GM23338 (cell line): ENCODE measurements at regions not wholly inside any gene's neighbourhood (a gene's known extent, or its start where the extent isn't known, plus 50 kb on each side); places are given as distances from the start of the nearest gene placed in this dataset.

Experiments
- ATAC-seq: fragments of 200-7000 bp; cut with Tn5 transposase; 3 replicates; pipeline ENCODE4 v1.9.1; 2020
- DNase-seq: peaks from one replicate; pipeline ENCODE4 v3.0.0-alpha.2; 2015; ENCODE audit warnings: low spot score
- H2AFZ ChIP-seq: fragments of 200-600 bp; sonication (generic); 2 replicates; pipeline ENCODE4 v1.8.0; 2016; ENCODE audit warnings: antibody characterized with exemption, mild to moderate bottlenecking, moderate library complexity
- H3F3A ChIP-seq: fragments of 200-600 bp; sonication (generic); replicated peaks from 2 replicates; pipeline ENCODE4 v1.8.0; 2017; ENCODE audit warnings: antibody characterized with exemption, mixed run types, low read depth
- H3K27ac ChIP-seq: fragments of 200-600 bp; sonication (generic); 2 replicates; pipeline ENCODE4 v1.6.1; 2016; ENCODE audit warnings: low read depth
- H3K27me3 ChIP-seq: fragments of 200-600 bp; sonication (generic); 2 replicates; pipeline ENCODE4 v1.8.0; 2016; ENCODE audit warnings: mild to moderate bottlenecking, mixed run types, moderate library complexity; ENCODE audit not compliant: insufficient read depth
- H3K36me3 ChIP-seq: fragments of 200-600 bp; sonication (generic); 2 replicates; pipeline ENCODE4 v1.8.0; 2016; ENCODE audit warnings: mild to moderate bottlenecking; ENCODE audit not compliant: insufficient read depth
- H3K4me1 ChIP-seq: fragments of 200-600 bp; sonication (generic); 2 replicates; pipeline ENCODE4 v1.8.0; 2016; ENCODE audit warnings: mild to moderate bottlenecking, moderate library complexity; ENCODE audit not compliant: insufficient read depth
- H3K4me2 ChIP-seq: fragments of 200-600 bp; sonication (generic); 2 replicates; pipeline ENCODE4 v1.7.1; 2017; ENCODE audit warnings: mixed run types
- H3K4me3 ChIP-seq: fragments of 200-600 bp; sonication (generic); 2 replicates; pipeline ENCODE4 v1.6.1; 2016; ENCODE audit warnings: mixed run types
- H3K79me2 ChIP-seq: fragments of 200-600 bp; sonication (generic); replicated peaks from 2 replicates; pipeline ENCODE4 v1.8.0; 2017; ENCODE audit warnings: mild to moderate bottlenecking; ENCODE audit not compliant: insufficient read depth
- H3K9me2 ChIP-seq: fragments of 200-600 bp; sonication (generic); 2 replicates; pipeline ENCODE4 v1.8.0; 2017; ENCODE audit not compliant: insufficient read depth
- H4K20me1 ChIP-seq: fragments of 200-600 bp; sonication (generic); replicated peaks from 2 replicates; pipeline ENCODE4 v1.8.0; 2017; ENCODE audit warnings: mild to moderate bottlenecking; ENCODE audit not compliant: insufficient read depth
- H3K27ac Mint-ChIP-seq: 2 replicates; pipeline ENCODE4 v1.8.0; 2020; ENCODE audit warnings: inconsistent platforms, mild to moderate bottlenecking, moderate library complexity, mixed read lengths
- H3K27me3 Mint-ChIP-seq: 3 replicates; pipeline ENCODE4 v1.8.0; 2022; ENCODE audit warnings: low read depth, mild to moderate bottlenecking, moderate library complexity, mixed read lengths, inconsistent platforms; ENCODE audit not compliant: insufficient read depth, poor library complexity
- H3K36me3 Mint-ChIP-seq: 3 replicates; pipeline ENCODE4 v1.8.0; 2021; ENCODE audit warnings: low read depth, mild to moderate bottlenecking, inconsistent platforms, moderate library complexity, mixed read lengths
- H3K4me1 Mint-ChIP-seq: 3 replicates; pipeline ENCODE4 v1.8.0; 2020; ENCODE audit warnings: mild to moderate bottlenecking, inconsistent platforms, mixed read lengths
- H3K4me3 Mint-ChIP-seq: 3 replicates; pipeline ENCODE4 v1.8.0; 2021; ENCODE audit warnings: moderate library complexity, mild to moderate bottlenecking, inconsistent platforms, mixed read lengths
- H3K9me3 Mint-ChIP-seq: 3 replicates; pipeline ENCODE4 v1.8.0; 2020; ENCODE audit warnings: moderate library complexity, mild to moderate bottlenecking, inconsistent platforms, mixed read lengths
- CREB1 ChIP-seq: fragments of 250-450 bp; sonication (Bioruptor Pico); IDR thresholded peaks from 2 replicates; pipeline ENCODE4 v1.5.0; 2020; ENCODE audit warnings: low read depth, mild to moderate bottlenecking, moderate library complexity
- EZH2phosphoT487 ChIP-seq: fragments of 200-600 bp; sonication (generic); IDR thresholded peaks from one replicate; pipeline ENCODE4 v1.8.1; 2018; ENCODE audit warnings: antibody characterized with exemption; ENCODE audit not compliant: unreplicated experiment
- JUNB ChIP-seq: IDR thresholded peaks from one replicate; pipeline ENCODE4 v1.6.1; 2016; ENCODE audit warnings: antibody characterized with exemption; ENCODE audit not compliant: unreplicated experiment
- NANOG ChIP-seq: IDR thresholded peaks from 2 replicates; pipeline ENCODE4 v1.6.1; 2016; ENCODE audit warnings: antibody characterized with exemption, borderline replicate concordance
- POLR2AphosphoS5 ChIP-seq: IDR thresholded peaks from 2 replicates; pipeline ENCODE4 v1.6.1; 2016; ENCODE audit warnings: antibody characterized with exemption, low read depth
- STAT1 ChIP-seq: IDR thresholded peaks from one replicate; pipeline ENCODE4 v1.6.1; 2016; ENCODE audit warnings: antibody characterized with exemption; ENCODE audit not compliant: unreplicated experiment
- ZNF114 ChIP-seq: fragments of 250-450 bp; sonication (Bioruptor Pico); IDR thresholded peaks from 2 replicates; pipeline ENCODE4 v1.5.0; 2020; ENCODE audit warnings: mild to moderate bottlenecking, moderate library complexity
- ZNF331 ChIP-seq: fragments of 250-450 bp; sonication (Bioruptor Pico); IDR thresholded peaks from 2 replicates; pipeline ENCODE4 v1.5.0; 2020; ENCODE audit warnings: low read depth, mild to moderate bottlenecking, moderate library complexity
- TF ChIP-seq, protein P1 (sequence below), 2 experiments: fragments of 200-600 bp in 1 of 2; sonication (generic) in 1 of 2; conservative IDR thresholded peaks; 2 replicates each; pipeline versions ENCODE4 v1.5.1 to v1.6.1; 2016 to 2017; ENCODE audit warnings: antibody characterized with exemption in 2 of 2, low read depth in 2 of 2, mild to moderate bottlenecking in 2 of 2, moderate library complexity in 1 of 2
- TF ChIP-seq, protein P2 (sequence below): fragments of 250-450 bp; sonication (Bioruptor Pico); IDR thresholded peaks from 2 replicates; pipeline ENCODE4 v1.5.0; 2020; ENCODE audit warnings: mild to moderate bottlenecking, moderate library complexity

- ATAC-seq (no peak), DNase-seq (no peak)
- H3K9me3 Mint-ChIP-seq = no peaks in the 10 kb centered on the region
- Histone ChIP-seq H3F3A (no peaks in the 10 kb centered on the region), H3K9me2 (no peaks in the 10 kb centered on the region), H3K4me2 (no peak overlapping the region), H3K79me2 (no peaks in the 10 kb centered on the region), H3K36me3 (no peaks in the 10 kb centered on the region), H3K4me3 (no peak overlapping the region), H2AFZ (no peak overlapping the region), H3K27ac (no peak overlapping the region), H3K27me3 (no peaks in the 10 kb centered on the region), H4K20me1 (no peaks in the 10 kb centered on the region), H3K4me1 (no peaks in the 10 kb centered on the region)
- no peaks in the 10 kb centered on the region for H3K36me3 Mint-ChIP-seq
- H3K27ac Mint-ChIP-seq = no peak overlapping the region
- H3K4me1 Mint-ChIP-seq = peaks cover 2% of the 10 kb centered on the region; the same call in 2 of the 3 replicates
- TF ChIP-seq, protein P1, sequence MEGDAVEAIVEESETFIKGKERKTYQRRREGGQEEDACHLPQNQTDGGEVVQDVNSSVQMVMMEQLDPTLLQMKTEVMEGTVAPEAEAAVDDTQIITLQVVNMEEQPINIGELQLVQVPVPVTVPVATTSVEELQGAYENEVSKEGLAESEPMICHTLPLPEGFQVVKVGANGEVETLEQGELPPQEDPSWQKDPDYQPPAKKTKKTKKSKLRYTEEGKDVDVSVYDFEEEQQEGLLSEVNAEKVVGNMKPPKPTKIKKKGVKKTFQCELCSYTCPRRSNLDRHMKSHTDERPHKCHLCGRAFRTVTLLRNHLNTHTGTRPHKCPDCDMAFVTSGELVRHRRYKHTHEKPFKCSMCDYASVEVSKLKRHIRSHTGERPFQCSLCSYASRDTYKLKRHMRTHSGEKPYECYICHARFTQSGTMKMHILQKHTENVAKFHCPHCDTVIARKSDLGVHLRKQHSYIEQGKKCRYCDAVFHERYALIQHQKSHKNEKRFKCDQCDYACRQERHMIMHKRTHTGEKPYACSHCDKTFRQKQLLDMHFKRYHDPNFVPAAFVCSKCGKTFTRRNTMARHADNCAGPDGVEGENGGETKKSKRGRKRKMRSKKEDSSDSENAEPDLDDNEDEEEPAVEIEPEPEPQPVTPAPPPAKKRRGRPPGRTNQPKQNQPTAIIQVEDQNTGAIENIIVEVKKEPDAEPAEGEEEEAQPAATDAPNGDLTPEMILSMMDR (conservative IDR thresholded peaks at IDR 0.05; ENCODE audit: low read depth in 2 of 2) = peak; percentile 29 to 46
- TF ChIP-seq ZNF331 (CRISPR knock-in tag) = no peak
- H3K4me3 Mint-ChIP-seq = no peak overlapping the region
- H3K27me3 Mint-ChIP-seq = peaks cover 4% of the 10 kb centered on the region
These were observed 351.7 kb upstream of the TNRC6C start for GRCh38 chr17:77606865-77607210.

GRCh38 chr17:77607606-77608005, 350.9 kb upstream of the TNRC6C start:
- no peaks in the 10 kb centered on the region for H3K9me2 ChIP-seq
- no peaks in the 10 kb centered on the region for H3K27me3 ChIP-seq
- no peaks in the 10 kb centered on the region for H4K20me1 ChIP-seq
- H3K4me1 ChIP-seq = no peaks in the 10 kb centered on the region
- DNase-seq (no peak), ATAC-seq (no peak)
- no peak overlapping the region for H3K27ac Mint-ChIP-seq
- H3K4me1 Mint-ChIP-seq = peaks cover 2% of the 10 kb centered on the region; the same call in 1 of the 3 replicates
- H3K4me3 ChIP-seq = no peak overlapping the region
- no peak overlapping the region for H2AFZ ChIP-seq
- H3K9me3 Mint-ChIP-seq = no peaks in the 10 kb centered on the region
- H3K27me3 Mint-ChIP-seq = peaks cover 4% of the 10 kb centered on the region
- H3F3A ChIP-seq = no peaks in the 10 kb centered on the region
- no peaks in the 10 kb centered on the region for H3K36me3 ChIP-seq
- H3K4me2 ChIP-seq = no peak overlapping the region
- no peak for TF ChIP-seq ZNF331 (CRISPR knock-in tag)
- no peak for TF ChIP-seq EZH2phosphoT487
- no peak for TF ChIP-seq STAT1
- no peak overlapping the region for H3K4me3 Mint-ChIP-seq
- no peaks in the 10 kb centered on the region for H3K79me2 ChIP-seq
- H3K36me3 Mint-ChIP-seq = no peaks in the 10 kb centered on the region
- H3K27ac ChIP-seq = no peak overlapping the region

- Histone ChIP-seq H3K4me3 (no peak overlapping the region), H3K27me3 (no peaks in the 10 kb centered on the region), H3F3A (no peaks in the 10 kb centered on the region), H3K27ac (no peak overlapping the region), H3K9me2 (no peaks in the 10 kb centered on the region), H3K36me3 (no peaks in the 10 kb centered on the region), H3K79me2 (no peaks in the 10 kb centered on the region), H3K4me1 (no peaks in the 10 kb centered on the region), H3K4me2 (no peak overlapping the region), H4K20me1 (no peaks in the 10 kb centered on the region), H2AFZ (no peak overlapping the region)
- H3K27me3 Mint-ChIP-seq = peaks cover 9% of the 10 kb centered on the region
- no peaks in the 10 kb centered on the region for H3K36me3 Mint-ChIP-seq
- H3K4me3 Mint-ChIP-seq = no peak overlapping the region
- DNase-seq (no peak), ATAC-seq (no peak)
- H3K27ac Mint-ChIP-seq = no peak overlapping the region
- H3K9me3 Mint-ChIP-seq = no peaks in the 10 kb centered on the region
- H3K4me1 Mint-ChIP-seq = peaks cover 4% of the 10 kb centered on the region; the same call in 1 of the 3 replicates
- TF ChIP-seq, protein P2, sequence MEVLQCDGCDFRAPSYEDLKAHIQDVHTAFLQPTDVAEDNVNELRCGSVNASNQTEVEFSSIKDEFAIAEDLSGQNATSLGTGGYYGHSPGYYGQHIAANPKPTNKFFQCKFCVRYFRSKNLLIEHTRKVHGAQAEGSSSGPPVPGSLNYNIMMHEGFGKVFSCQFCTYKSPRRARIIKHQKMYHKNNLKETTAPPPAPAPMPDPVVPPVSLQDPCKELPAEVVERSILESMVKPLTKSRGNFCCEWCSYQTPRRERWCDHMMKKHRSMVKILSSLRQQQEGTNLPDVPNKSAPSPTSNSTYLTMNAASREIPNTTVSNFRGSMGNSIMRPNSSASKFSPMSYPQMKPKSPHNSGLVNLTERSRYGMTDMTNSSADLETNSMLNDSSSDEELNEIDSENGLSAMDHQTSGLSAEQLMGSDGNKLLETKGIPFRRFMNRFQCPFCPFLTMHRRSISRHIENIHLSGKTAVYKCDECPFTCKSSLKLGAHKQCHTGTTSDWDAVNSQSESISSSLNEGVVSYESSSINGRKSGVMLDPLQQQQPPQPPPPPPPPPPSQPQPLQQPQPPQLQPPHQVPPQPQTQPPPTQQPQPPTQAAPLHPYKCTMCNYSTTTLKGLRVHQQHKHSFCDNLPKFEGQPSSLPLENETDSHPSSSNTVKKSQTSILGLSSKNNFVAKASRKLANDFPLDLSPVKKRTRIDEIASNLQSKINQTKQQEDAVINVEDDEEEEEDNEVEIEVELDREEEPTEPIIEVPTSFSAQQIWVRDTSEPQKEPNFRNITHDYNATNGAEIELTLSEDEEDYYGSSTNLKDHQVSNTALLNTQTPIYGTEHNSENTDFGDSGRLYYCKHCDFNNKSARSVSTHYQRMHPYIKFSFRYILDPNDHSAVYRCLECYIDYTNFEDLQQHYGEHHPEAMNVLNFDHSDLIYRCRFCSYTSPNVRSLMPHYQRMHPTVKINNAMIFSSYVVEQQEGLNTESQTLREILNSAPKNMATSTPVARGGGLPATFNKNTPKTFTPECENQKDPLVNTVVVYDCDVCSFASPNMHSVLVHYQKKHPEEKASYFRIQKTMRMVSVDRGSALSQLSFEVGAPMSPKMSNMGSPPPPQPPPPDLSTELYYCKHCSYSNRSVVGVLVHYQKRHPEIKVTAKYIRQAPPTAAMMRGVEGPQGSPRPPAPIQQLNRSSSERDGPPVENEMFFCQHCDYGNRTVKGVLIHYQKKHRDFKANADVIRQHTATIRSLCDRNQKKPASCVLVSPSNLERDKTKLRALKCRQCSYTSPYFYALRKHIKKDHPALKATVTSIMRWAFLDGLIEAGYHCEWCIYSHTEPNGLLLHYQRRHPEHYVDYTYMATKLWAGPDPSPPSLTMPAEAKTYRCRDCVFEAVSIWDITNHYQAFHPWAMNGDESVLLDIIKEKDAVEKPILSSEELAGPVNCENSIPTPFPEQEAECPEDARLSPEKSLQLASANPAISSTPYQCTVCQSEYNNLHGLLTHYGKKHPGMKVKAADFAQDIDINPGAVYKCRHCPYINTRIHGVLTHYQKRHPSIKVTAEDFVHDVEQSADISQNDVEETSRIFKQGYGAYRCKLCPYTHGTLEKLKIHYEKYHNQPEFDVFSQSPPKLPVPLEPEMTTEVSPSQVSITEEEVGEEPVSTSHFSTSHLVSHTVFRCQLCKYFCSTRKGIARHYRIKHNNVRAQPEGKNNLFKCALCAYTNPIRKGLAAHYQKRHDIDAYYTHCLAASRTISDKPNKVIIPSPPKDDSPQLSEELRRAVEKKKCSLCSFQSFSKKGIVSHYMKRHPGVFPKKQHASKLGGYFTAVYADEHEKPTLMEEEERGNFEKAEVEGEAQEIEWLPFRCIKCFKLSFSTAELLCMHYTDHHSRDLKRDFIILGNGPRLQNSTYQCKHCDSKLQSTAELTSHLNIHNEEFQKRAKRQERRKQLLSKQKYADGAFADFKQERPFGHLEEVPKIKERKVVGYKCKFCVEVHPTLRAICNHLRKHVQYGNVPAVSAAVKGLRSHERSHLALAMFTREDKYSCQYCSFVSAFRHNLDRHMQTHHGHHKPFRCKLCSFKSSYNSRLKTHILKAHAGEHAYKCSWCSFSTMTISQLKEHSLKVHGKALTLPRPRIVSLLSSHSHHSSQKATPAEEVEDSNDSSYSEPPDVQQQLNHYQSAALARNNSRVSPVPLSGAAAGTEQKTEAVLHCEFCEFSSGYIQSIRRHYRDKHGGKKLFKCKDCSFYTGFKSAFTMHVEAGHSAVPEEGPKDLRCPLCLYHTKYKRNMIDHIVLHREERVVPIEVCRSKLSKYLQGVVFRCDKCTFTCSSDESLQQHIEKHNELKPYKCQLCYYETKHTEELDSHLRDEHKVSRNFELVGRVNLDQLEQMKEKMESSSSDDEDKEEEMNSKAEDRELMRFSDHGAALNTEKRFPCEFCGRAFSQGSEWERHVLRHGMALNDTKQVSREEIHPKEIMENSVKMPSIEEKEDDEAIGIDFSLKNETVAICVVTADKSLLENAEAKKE = no peak
- TF ChIP-seq CREB1 (CRISPR knock-in tag) (no peak), NANOG (no peak), POLR2AphosphoS5 (no peak), ZNF331 (CRISPR knock-in tag) (no peak), ZNF114 (no peak), JUNB (no peak)
These were observed 350.1 kb upstream of the TNRC6C start for GRCh38 chr17:77608431-77608830.
